Esophagus squamous epithelium (tissue), 5 donors: ENCODE measurements at regions not wholly inside any gene's neighbourhood (a gene's known extent, or its start where the extent isn't known, plus 50 kb on each side); places are given as distances from the start of the nearest gene placed in this dataset.

Experiments used
- DNase-seq: peaks from one replicate; lab custom pipeline; 2025; lab: John Stamatoyannopoulos, UW
- H3K27ac ChIP-seq, 4 donors: fragments of 200-600 bp; sonication (generic); one replicate each; pipeline ENCODE4 v1.5.1; 2016 to 2019; ENCODE audit warnings: mild to moderate bottlenecking in 1 of 4
- H3K27me3 ChIP-seq, 4 donors: fragments of 200-600 bp; sonication (generic); 1 replicate in 3 of 4; 2 replicates in 1 of 4; pipeline versions ENCODE4 v1.5.1 to v1.6.0; 2017 to 2021; ENCODE audit warnings: antibody characterized with exemption in 1 of 4
- H3K36me3 ChIP-seq, 3 donors: fragments of 200-600 bp; sonication (generic); one replicate each; pipeline ENCODE4 v1.5.1; 2016 to 2019
- H3K4me1 ChIP-seq, 3 donors: fragments of 200-600 bp; sonication (generic); one replicate each; pipeline ENCODE4 v1.5.1; 2017 to 2019
- H3K4me3 ChIP-seq, 4 donors: fragments of 200-600 bp; sonication (generic); 1 replicate in 3 of 4; 2 replicates in 1 of 4; pipeline ENCODE4 v1.5.1; 2016 to 2019; ENCODE audit warnings: mild to moderate bottlenecking in 2 of 4, moderate library complexity in 1 of 4
- H3K9me3 ChIP-seq, 3 donors: fragments of 200-600 bp; sonication (generic); one replicate each; pipeline ENCODE4 v1.5.1; 2016 to 2019
- CTCF ChIP-seq, 6 experiments: fragments of 450-650 bp in 4 of 6; fragments of 200-600 bp in 2 of 6; sonication (generic) in 2 of 6; IDR thresholded peaks; one replicate each; pipeline ENCODE4 v1.5.1; 2016 to 2019; ENCODE audit warnings: antibody characterized with exemption in 6 of 6, mild to moderate bottlenecking in 4 of 6, moderate library complexity in 4 of 6
- POLR2A ChIP-seq, 4 donors: fragments of 450-650 bp; IDR thresholded peaks; one replicate each; pipeline ENCODE4 v1.6.1; 2017; ENCODE audit warnings: antibody characterized with exemption in 4 of 4, mild to moderate bottlenecking in 4 of 4, moderate library complexity in 3 of 4
- WGBS, 2 donors: methylation state at CpG; one replicate each; pipeline ENCODE4 v1.1.5; 2018; 5-methylcytosine and 5-hydroxymethylcytosine counted together
- intact Hi-C: fragments of 100-400 bp; cut with DNase I; formaldehyde crosslinking; loops from one replicate; pipeline ENCODE4 v1.15.0; 2022
- donor health status: DM: yes; HTN: yes; CAD: no.

GRCh38 chr15:72933976-72934375 lies 118.3 kb upstream of the NEO1 start:
- intact Hi-C loops = no loop called here
- Histone ChIP-seq H3K4me1 (no peaks in the 10 kb centered on the region), H3K9me3 (no peaks in the 10 kb centered on the region), H3K4me3 (no peak overlapping the region), H3K27me3 (peaks cover 0 to 35% (median 0%) of the 10 kb centered on the region in 4 donors), H3K27ac (no peak overlapping the region), H3K36me3 (no peaks in the 10 kb centered on the region)
- TF ChIP-seq POLR2A (IDR thresholded peaks at IDR 0.05) (no peak), CTCF (IDR thresholded peaks at IDR 0.05) (no peak)
- 46 to 66% methylated on average over 2 to 3 of the region's 3 CpGs for WGBS, 2 donors
- DNase-seq = no peak

GRCh38 chr15:72932472-72932871 lies 119.8 kb upstream of the NEO1 start:
- DNase-seq = no peak
- WGBS, 2 donors = 69 to 77% methylated on average over 3 of the region's 3 CpGs
- no peaks in the 10 kb centered on the region for H3K4me1 ChIP-seq
- H3K27ac ChIP-seq = no peak overlapping the region
- intact Hi-C loops = no loop called here
- H3K36me3 ChIP-seq = no peaks in the 10 kb centered on the region
- no peaks in the 10 kb centered on the region for H3K9me3 ChIP-seq
- H3K27me3 ChIP-seq = peaks cover 0 to 35% (median 0%) of the 10 kb centered on the region in 4 donors
- no peak overlapping the region for H3K4me3 ChIP-seq
- TF ChIP-seq CTCF (IDR thresholded peaks at IDR 0.05) (no peak), POLR2A (IDR thresholded peaks at IDR 0.05) (no peak)

- Histone ChIP-seq H3K4me3 (no peak overlapping the region), H3K36me3 (no peaks in the 10 kb centered on the region), H3K27ac (no peak overlapping the region), H3K4me1 (no peaks in the 10 kb centered on the region), H3K9me3 (no peaks in the 10 kb centered on the region), H3K27me3 (peaks cover 0 to 18% (median 0%) of the 10 kb centered on the region in 4 donors)
- intact Hi-C loops = no loop called here
- no peak for DNase-seq
- 89 to 97% methylated on average over 2 of the region's 2 CpGs for WGBS, 2 donors
- TF ChIP-seq CTCF (IDR thresholded peaks at IDR 0.05) (no peak), POLR2A (IDR thresholded peaks at IDR 0.05) (no peak)
Measured at GRCh38 chr15:72927451-72927850, 124.8 kb upstream of the NEO1 start.

GRCh38 chr15:72925661-72926060 lies 126.6 kb upstream of the NEO1 start:
- Histone ChIP-seq H3K4me3 (no peak overlapping the region), H3K27ac (no peak overlapping the region), H3K4me1 (no peaks in the 10 kb centered on the region), H3K36me3 (no peaks in the 10 kb centered on the region), H3K9me3 (no peaks in the 10 kb centered on the region), H3K27me3 (peaks cover 0 to 5% (median 0%) of the 10 kb centered on the region in 4 donors)
- 69 to 78% methylated on average over 2 of the region's 2 CpGs for WGBS, 2 donors
- DNase-seq = no peak
- TF ChIP-seq CTCF (IDR thresholded peaks at IDR 0.05) (no peak), POLR2A (IDR thresholded peaks at IDR 0.05) (no peak)
- intact Hi-C loops = no loop called here

GRCh38 chr15:72923289-72923688 lies 129.0 kb upstream of the NEO1 start:
- no peaks in the 10 kb centered on the region for H3K9me3 ChIP-seq
- 86 to 90% methylated on average over 5 of the region's 5 CpGs for WGBS, 2 donors
- no peak overlapping the region for H3K27ac ChIP-seq
- DNase-seq = no peak
- no peaks in the 10 kb centered on the region for H3K36me3 ChIP-seq
- no peak for TF ChIP-seq CTCF (IDR thresholded peaks at IDR 0.05)
- no peak for TF ChIP-seq POLR2A (IDR thresholded peaks at IDR 0.05)
- H3K4me3 ChIP-seq = no peak overlapping the region
- intact Hi-C loops = no loop called here
- no peaks in the 10 kb centered on the region for H3K4me1 ChIP-seq
- H3K27me3 ChIP-seq = peaks cover 0 to 5% (median 0%) of the 10 kb centered on the region in 4 donors
